WTC11 (cell line): ENCODE measurements at regions not wholly inside any gene's neighbourhood (a gene's known extent, or its start where the extent isn't known, plus 50 kb on each side); places are given as distances from the start of the nearest gene placed in this dataset.
A peak's percentile ranks its signal among the peaks of the same experiment; 100 is the strongest.

Experiments
- ATAC-seq: fragments of 200-7000 bp; cut with Tn5 transposase; 2 replicates; pipeline ENCODE4 v1.10.0; 2021; ENCODE audit warnings: mild to moderate bottlenecking, moderate library complexity
- CTCF ChIA-PET: fragments of 300-600 bp; sonication (Branson Sonifier 250); formaldehyde crosslinking; loops from one replicate; lab custom pipeline; 2021; ENCODE audit warnings: antibody characterized with exemption; lab: Charles Lee
- POLR2A ChIA-PET: fragments of 350-600 bp; sonication (Branson Sonifier 250); formaldehyde crosslinking; loops from one replicate; lab custom pipeline; 2021; ENCODE audit warnings: antibody characterized with exemption; lab: Charles Lee
- DNase-seq: peaks from one replicate; pipeline ENCODE4 v3.0.0; 2021; ENCODE audit warnings: low spot score
- H3K27ac Mint-ChIP-seq: 2 replicates; pipeline ENCODE4 v1.8.0; 2021; ENCODE audit warnings: mixed read lengths
- H3K27me3 Mint-ChIP-seq: 2 replicates; pipeline ENCODE4 v1.8.0; 2021; ENCODE audit warnings: low read depth, mild to moderate bottlenecking, moderate library complexity, mixed read lengths
- H3K36me3 Mint-ChIP-seq: 2 replicates; pipeline ENCODE4 v1.8.0; 2021; ENCODE audit warnings: mixed read lengths
- H3K4me1 Mint-ChIP-seq: 2 replicates; pipeline ENCODE4 v1.8.0; 2022; ENCODE audit warnings: mixed read lengths
- H3K4me3 Mint-ChIP-seq: 2 replicates; pipeline ENCODE4 v1.8.0; 2021; ENCODE audit warnings: mild to moderate bottlenecking, moderate library complexity, mixed read lengths
- H3K9me3 Mint-ChIP-seq: 2 replicates; pipeline ENCODE4 v1.8.0; 2021; ENCODE audit warnings: mixed read lengths
- ATF2 ChIP-seq: sonication (generic); formaldehyde crosslinking; IDR thresholded peaks from 2 replicates; pipeline ENCODE4 v1.8.1; 2022; ENCODE audit warnings: low read depth, missing genetic modification reagents, borderline replicate concordance
- E2F1 ChIP-seq: sonication (generic); formaldehyde crosslinking; IDR thresholded peaks from 2 replicates; pipeline ENCODE4 v1.8.0; 2022; ENCODE audit warnings: mild to moderate bottlenecking, missing genetic modification reagents
- E2F5 ChIP-seq: sonication (generic); formaldehyde crosslinking; IDR thresholded peaks from 2 replicates; pipeline ENCODE4 v1.8.1; 2022; ENCODE audit warnings: mild to moderate bottlenecking, moderate library complexity, missing genetic modification reagents
- MXD4 ChIP-seq: fragments of 250-450 bp; sonication (Bioruptor Pico); IDR thresholded peaks from 2 replicates; pipeline ENCODE4 v1.8.0; 2021; ENCODE audit warnings: mild to moderate bottlenecking, moderate library complexity, borderline replicate concordance
- NFATC4 ChIP-seq: fragments of 250-450 bp; sonication (Bioruptor Pico); IDR thresholded peaks from 2 replicates; pipeline ENCODE4 v1.9.0; 2021; ENCODE audit warnings: mild to moderate bottlenecking
- NR1H2 ChIP-seq: sonication (generic); formaldehyde crosslinking; IDR thresholded peaks from 2 replicates; pipeline ENCODE4 v1.9.0; 2021; ENCODE audit warnings: mild to moderate bottlenecking, moderate library complexity, missing genetic modification reagents
- PRDM15 ChIP-seq: sonication (generic); formaldehyde crosslinking; IDR thresholded peaks from 2 replicates; pipeline ENCODE4 v1.8.0; 2022; ENCODE audit warnings: missing genetic modification reagents
- SOX15 ChIP-seq: fragments of 250-450 bp; sonication (Bioruptor Pico); IDR thresholded peaks from 2 replicates; pipeline ENCODE4 v1.9.0; 2021; ENCODE audit warnings: mild to moderate bottlenecking
- ZMAT4 ChIP-seq: fragments of 250-450 bp; sonication (Bioruptor Pico); IDR thresholded peaks from 2 replicates; pipeline ENCODE4 v1.9.0; 2021; ENCODE audit warnings: mild to moderate bottlenecking
- ZNF121 ChIP-seq: sonication (generic); formaldehyde crosslinking; IDR thresholded peaks from 2 replicates; pipeline ENCODE4 v1.8.0; 2023; ENCODE audit warnings: missing genetic modification reagents
- ZNF138 ChIP-seq: sonication (generic); formaldehyde crosslinking; conservative IDR thresholded peaks from 2 replicates; pipeline ENCODE4 v1.8.1; 2022; ENCODE audit warnings: mild to moderate bottlenecking, moderate library complexity, missing genetic modification reagents
- ZNF671 ChIP-seq: fragments of 250-450 bp; sonication (Bioruptor Pico); IDR thresholded peaks from 2 replicates; pipeline ENCODE4 v1.8.0; 2021; ENCODE audit warnings: mild to moderate bottlenecking

GRCh38 chr7:70884809-70885208 lies 247.1 kb upstream of the GALNT17 start (continued):
- TF ChIP-seq ZNF671 (CRISPR knock-in tag): no peak
- no peak for TF ChIP-seq ZMAT4 (CRISPR knock-in tag)

GRCh38 chr7:70886547-70886946 lies 245.4 kb upstream of the GALNT17 start:
- H3K27ac Mint-ChIP-seq: no peak overlapping the region

GRCh38 chr7:70887186-70887585 lies 244.8 kb upstream of the GALNT17 start:
- no peak for DNase-seq
- Mint-ChIP-seq H3K36me3 (peaks cover 43% of the 10 kb centered on the region), H3K9me3 (peaks cover 54% of the 10 kb centered on the region), H3K4me1 (peaks cover 39% of the 10 kb centered on the region), H3K27ac (peak overlapping the region; percentile 19; the same call in 1 of the 2 replicates), H3K27me3 (peaks cover 10% of the 10 kb centered on the region), H3K4me3 (no peak overlapping the region)
- ChIA-PET POLR2A (no interaction called here), CTCF (no interaction called here)
- TF ChIP-seq NFATC4 (CRISPR knock-in tag) (no peak), PRDM15 (CRISPR knock-in tag) (no peak), NR1H2 (CRISPR knock-in tag) (no peak), E2F1 (CRISPR knock-in tag) (no peak), ATF2 (CRISPR knock-in tag) (no peak), MXD4 (CRISPR knock-in tag) (no peak)
- no peak for ATAC-seq

More at GRCh38 chr7:70886547-70886946, 245.4 kb upstream of the GALNT17 start:
- no peak for DNase-seq
- H3K4me3 Mint-ChIP-seq: no peak overlapping the region
- ATAC-seq: peak; percentile 14; the same call in 1 of the 2 replicates
- CTCF ChIA-PET: interaction anchor here (0.6 kb wide), 1 partner anchor 11 kb away, joined by 3 read pairs; no protein-coding TSS in a partner anchor
- POLR2A ChIA-PET: no interaction called here
- TF ChIP-seq ZNF121 (CRISPR knock-in tag) (peak; percentile 90), ZNF138 (CRISPR knock-in tag) (no peak)
- TF ChIP-seq, all 79 proteins: peak for 1
- peaks cover 39% of the 10 kb centered on the region for H3K4me1 Mint-ChIP-seq
- peaks cover 38% of the 10 kb centered on the region for H3K36me3 Mint-ChIP-seq
- peaks cover 10% of the 10 kb centered on the region for H3K27me3 Mint-ChIP-seq
- peaks cover 49% of the 10 kb centered on the region for H3K9me3 Mint-ChIP-seq

- DNase-seq: no peak
- Mint-ChIP-seq H3K36me3 (peaks cover 38% of the 10 kb centered on the region), H3K27me3 (peaks cover 10% of the 10 kb centered on the region), H3K9me3 (peaks cover 46% of the 10 kb centered on the region), H3K4me1 (peaks cover 48% of the 10 kb centered on the region), H3K4me3 (no peak overlapping the region), H3K27ac (no peak overlapping the region)
- CTCF ChIA-PET: no interaction called here
- POLR2A ChIA-PET: no interaction called here
- ATAC-seq: no peak
- TF ChIP-seq SOX15 (CRISPR knock-in tag): no peak
- TF ChIP-seq E2F5 (CRISPR knock-in tag): no peak
- TF ChIP-seq ZNF138 (CRISPR knock-in tag): no peak
Observed at GRCh38 chr7:70890147-70890969, 241.6 kb upstream of the GALNT17 start.
